HCT116 (cell line): ENCODE measurements at regions not wholly inside any gene's neighbourhood (a gene's known extent, or its start where the extent isn't known, plus 50 kb on each side); places are given as distances from the start of the nearest gene placed in this dataset.
"Not testable (repeated sequence)": the region's sequence is repeated elsewhere in the genome, so short reads cannot be mapped to it uniquely, and the experiment has no call there.

Source experiments
- ATAC-seq: fragments of 200-7000 bp; cut with Tn5 transposase; 2 replicates; pipeline ENCODE4 v1.9.1; 2020; ENCODE audit warnings: mild to moderate bottlenecking, moderate library complexity
- BruUV-seq: library from RNA; stranded (reverse); fragments of 400-500 nt; replicated peaks from 2 replicates; lab custom pipeline; 2021; lab: Mats Ljungman, UMichigan
- CTCF ChIA-PET: fragments of 300-600 bp; sonication (Branson Sonifier 250); formaldehyde crosslinking; loops from one replicate; lab custom pipeline; 2021; ENCODE audit warnings: antibody characterized with exemption; lab: Charles Lee
- POLR2A ChIA-PET: fragments of 300-600, 350-600 bp; sonication (Branson Sonifier 250); formaldehyde crosslinking; loops from one replicate; lab custom pipeline; 2021; ENCODE audit warnings: antibody characterized with exemption; lab: Charles Lee
- RAD21 ChIA-PET, 2 experiments: fragments of 300-600 bp; sonication (Branson Sonifier 250); formaldehyde crosslinking; loops; one replicate each; lab custom pipeline; 2023; ENCODE audit warnings: low total read pairs in 2 of 2; ENCODE audit not compliant: uncharacterized antibody in 2 of 2, unreplicated experiment in 2 of 2, low non-redundant PET in 1 of 2; lab: Charles Lee
- DNase-seq: peaks from one replicate; pipeline ENCODE4 v3.0.0-alpha.2; 2010; ENCODE audit warnings: low read depth, low spot score
- H2AFZ ChIP-seq: fragments of 200-600 bp; shearing (Covaris generic), sonication (generic); 2 replicates; pipeline ENCODE4 v1.6.1; 2017; ENCODE audit warnings: low read depth, mixed run types, mixed read lengths, antibody characterized with exemption, low read length; ENCODE audit not compliant: poor library complexity, severe bottlenecking
- H3K27ac ChIP-seq: 2 replicates; pipeline ENCODE4 v1.5.1; 2012; ENCODE audit warnings: low read depth, low read length
- H3K27me3 ChIP-seq: fragments of 200-600 bp; sonication (generic); 2 replicates; pipeline ENCODE4 v1.6.1; 2016; ENCODE audit warnings: mixed run types, low read length, mixed read lengths; ENCODE audit not compliant: insufficient read depth
- H3K36me3 ChIP-seq, 2 experiments: fragments of 200-500 bp in 1 of 2; fragments of 200-600 bp in 1 of 2; sonication (Bioruptor generic) in 1 of 2; sonication (generic) in 1 of 2; 2 replicates each; pipeline versions ENCODE4 v1.5.1 to v1.6.1; 2014 to 2016; ENCODE audit warnings: low read length in 2 of 2, inconsistent platforms in 1 of 2, mixed read lengths in 1 of 2, mixed run types in 1 of 2; ENCODE audit not compliant: insufficient read depth in 2 of 2, control insufficient read depth in 1 of 2
- H3K4me1 ChIP-seq, 2 experiments: fragments of 200-600 bp in 1 of 2; sonication (generic) in 1 of 2; 2 replicates each; pipeline versions ENCODE4 v1.5.1 to v1.6.1; 2012 to 2017; ENCODE audit warnings: low read length in 2 of 2, inconsistent platforms in 1 of 2, mild to moderate bottlenecking in 1 of 2, mixed read lengths in 1 of 2, mixed run types in 1 of 2, moderate library complexity in 1 of 2; ENCODE audit not compliant: insufficient read depth in 2 of 2, control insufficient read depth in 1 of 2
- H3K4me2 ChIP-seq: fragments of 200-600 bp; sonication (generic); 2 replicates; pipeline ENCODE4 v1.6.1; 2017; ENCODE audit warnings: mixed run types, low read length, mixed read lengths
- H3K4me3 ChIP-seq, 2 experiments: fragments of 200-600 bp in 1 of 2; sonication (generic) in 1 of 2; replicated peaks in 1 of 2; 2 replicates each; pipeline ENCODE4 v1.5.1; 2011 to 2016; ENCODE audit warnings: low read length in 2 of 2, control low read depth in 1 of 2, low read depth in 1 of 2, mild to moderate bottlenecking in 1 of 2, mixed read lengths in 1 of 2, mixed run types in 1 of 2
- H3K79me2 ChIP-seq: fragments of 200-600 bp; sonication (generic); 2 replicates; pipeline ENCODE4 v1.6.1; 2017; ENCODE audit warnings: mild to moderate bottlenecking, mixed run types, low read length, moderate library complexity, mixed read lengths; ENCODE audit not compliant: insufficient read depth
- H3K9ac ChIP-seq: fragments of 200-600 bp; sonication (generic); 2 replicates; pipeline ENCODE4 v1.6.1; 2016; ENCODE audit warnings: low read length, mixed read lengths
- H3K9me2 ChIP-seq: fragments of 200-600 bp; sonication (generic), shearing (Covaris generic); 2 replicates; pipeline ENCODE4 v1.6.1; 2017; ENCODE audit warnings: mixed run types, mild to moderate bottlenecking, moderate library complexity; ENCODE audit not compliant: insufficient read depth
- H3K9me3 ChIP-seq, 2 experiments: fragments of 200-500 bp in 1 of 2; fragments of 200-600 bp in 1 of 2; sonication (Bioruptor generic) in 1 of 2; sonication (generic) in 1 of 2; 2 replicates each; pipeline ENCODE4 v1.6.1; 2014 to 2017; ENCODE audit warnings: low read length in 2 of 2, mixed read lengths in 2 of 2, inconsistent platforms in 1 of 2, low read depth in 1 of 2, mild to moderate bottlenecking in 1 of 2, mixed run types in 1 of 2, moderate library complexity in 1 of 2; ENCODE audit not compliant: control insufficient read depth in 1 of 2, insufficient read depth in 1 of 2
- H4K20me1 ChIP-seq: fragments of 200-600 bp; sonication (generic), shearing (Covaris generic); 2 replicates; pipeline ENCODE4 v1.6.1; 2017; ENCODE audit warnings: mixed run types, mild to moderate bottlenecking, moderate library complexity; ENCODE audit not compliant: insufficient read depth
- CBX3 ChIP-seq: IDR thresholded peaks from 2 replicates; pipeline ENCODE4 v1.6.1; 2012; ENCODE audit warnings: low read depth
- FOSL1 ChIP-seq: IDR thresholded peaks from 2 replicates; pipeline ENCODE4 v1.6.1; 2012; ENCODE audit warnings: low read depth
- JUND ChIP-seq: IDR thresholded peaks from 2 replicates; pipeline ENCODE4 v1.6.1; 2012
- POLR2AphosphoS5 ChIP-seq: IDR thresholded peaks from 2 replicates; pipeline ENCODE4 v1.6.1; 2011; ENCODE audit warnings: mild to moderate bottlenecking, low read depth, low read length, moderate library complexity
- SP1 ChIP-seq: IDR thresholded peaks from 2 replicates; pipeline ENCODE4 v1.6.1; 2012; ENCODE audit warnings: low read depth
- intact Hi-C: fragments of 100-400 bp; cut with micrococcal nuclease; formaldehyde crosslinking; loops from 2 replicates; pipeline ENCODE4 v1.10.0; 2022

DNA sequence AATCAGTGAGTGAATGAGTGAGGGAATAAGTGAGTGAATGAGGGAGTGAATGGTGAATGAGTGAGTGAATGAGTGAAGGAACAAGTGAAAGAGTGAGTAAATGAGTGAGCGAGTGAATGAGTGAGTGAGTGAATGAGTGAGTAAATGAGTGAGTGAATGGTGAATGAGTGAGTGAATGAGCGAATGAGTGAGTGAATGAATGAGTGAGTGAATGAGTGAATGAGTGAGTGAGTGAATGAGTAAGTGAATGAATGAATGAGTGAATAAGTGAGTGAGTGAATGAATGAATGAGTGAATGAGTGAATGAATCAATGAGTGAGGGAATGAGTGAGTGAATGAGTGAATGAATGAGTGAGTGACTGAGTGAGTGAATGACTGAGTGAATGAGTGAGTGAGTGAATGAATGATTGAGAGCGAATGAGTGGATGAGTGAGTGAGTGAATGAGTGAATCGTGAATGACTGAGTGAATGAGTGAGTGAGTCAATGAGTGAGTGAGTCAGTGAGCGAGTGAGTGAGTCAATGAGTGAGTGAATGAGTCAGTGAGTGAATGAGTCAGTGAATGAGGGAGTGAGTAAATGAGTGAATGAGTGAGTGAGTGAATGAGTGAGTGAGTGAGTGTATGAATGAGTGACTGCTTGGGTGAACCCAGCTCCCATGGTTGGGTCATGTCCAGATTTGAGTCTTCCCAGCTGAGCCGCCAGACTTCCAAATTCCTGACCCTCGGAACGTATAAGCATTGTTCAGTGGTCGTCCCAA is 133.0 kb downstream of the NPIPB11 start:
- peaks cover 4 to 39% of the 10 kb centered on the region in 2 experiments; a peak in 3 of 4 replicates for H3K4me1 ChIP-seq
- POLR2A ChIA-PET, H3K9ac ChIP-seq, H3K27ac ChIP-seq, H3K9me2 ChIP-seq, H3K9me3 ChIP-seq, RAD21 ChIA-PET, H3K27me3 ChIP-seq, BruUV-seq, CTCF ChIA-PET, H3K79me2 ChIP-seq, H4K20me1 ChIP-seq, H2AFZ ChIP-seq, intact Hi-C loops, H3K4me3 ChIP-seq, H3K36me3 ChIP-seq: not testable (repeated sequence)
- H3K4me2 ChIP-seq, result peak overlapping the region; percentile 55; the same call in 1 of the 2 replicates
- DNase-seq (peak; percentile 38), ATAC-seq (0 out of 2 replicates have a peak, but pooled peaks have one; percentile 2)
- TF ChIP-seq SP1 (0 out of 2 replicates have a peak, but pooled peaks have one; percentile 24), JUND (peak; percentile 66), FOSL1 (peak; percentile 80), CBX3 (peak; percentile 31)

DNA sequence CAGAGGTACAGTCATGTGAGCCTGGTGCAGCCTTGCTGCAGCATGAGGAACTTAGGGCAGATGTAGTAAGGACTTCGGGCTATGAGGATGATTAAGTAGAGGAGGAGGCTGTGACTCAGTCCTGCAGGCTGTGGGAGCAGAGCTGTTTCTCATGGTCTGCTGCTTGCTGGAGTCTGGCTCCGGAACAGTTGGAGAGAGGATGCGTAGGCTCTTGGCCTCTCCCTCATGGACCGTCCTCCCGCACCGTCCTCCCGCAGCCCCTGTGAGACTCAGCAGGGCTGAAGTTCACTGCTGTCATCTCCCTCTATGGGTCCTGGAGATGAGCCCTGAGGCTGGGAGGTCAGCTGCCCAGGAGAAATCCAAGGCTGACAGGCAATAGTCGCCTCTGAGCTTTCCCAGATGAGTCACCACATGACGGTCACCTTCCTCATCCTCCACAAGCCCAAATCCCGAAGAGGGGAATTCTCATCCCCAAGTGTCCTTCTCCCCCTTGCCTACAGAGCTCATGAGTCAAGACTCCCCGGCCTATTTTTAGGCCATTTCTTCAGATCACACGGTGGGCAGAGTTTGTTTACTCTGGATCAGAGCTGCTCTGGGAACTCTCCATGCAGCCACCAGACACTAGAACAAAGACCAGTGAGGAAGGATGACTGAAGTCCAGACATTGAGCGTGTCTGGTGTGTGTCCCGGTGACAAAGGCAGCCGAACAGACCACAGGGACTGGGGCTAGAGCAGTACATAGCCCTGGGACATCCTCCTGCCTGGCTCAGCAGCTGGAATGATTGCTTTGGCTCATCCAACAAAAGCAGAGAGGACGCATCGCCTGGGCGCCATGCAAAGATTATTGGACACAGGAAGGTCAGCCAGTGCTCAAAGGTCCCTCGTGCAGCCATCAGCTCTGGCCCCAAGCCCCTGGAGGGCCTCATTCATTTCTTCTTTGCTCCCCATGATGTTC is 134.5 kb downstream of the NPIPB11 start:
- DNase-seq, H3K79me2 ChIP-seq, CTCF ChIA-PET, H3K9ac ChIP-seq, intact Hi-C loops, POLR2A ChIA-PET, BruUV-seq, H3K9me2 ChIP-seq, H2AFZ ChIP-seq, H3K36me3 ChIP-seq, H3K27ac ChIP-seq, RAD21 ChIA-PET, H3K27me3 ChIP-seq, H4K20me1 ChIP-seq, H3K9me3 ChIP-seq: not testable (repeated sequence)
- Histone ChIP-seq H3K4me1 (peaks cover 9 to 54% of the 10 kb centered on the region in 2 experiments), H3K4me3 (peak overlapping the region in 1 of 2 experiments; percentile 13; a peak in 1 of 4 replicates), H3K4me2 (peak overlapping the region; percentile 55)
- ATAC-seq, result peak; percentile 36
- TF ChIP-seq JUND (0 out of 2 replicates have a peak, but pooled peaks have one; percentile 41), POLR2AphosphoS5 (0 out of 2 replicates have a peak, but pooled peaks have one; percentile 26), FOSL1 (peak; percentile 62; the same call in 1 of the 2 replicates)
- TF ChIP-seq, all 23 proteins: peak for 3; not testable (repeated sequence) for 20

DNA sequence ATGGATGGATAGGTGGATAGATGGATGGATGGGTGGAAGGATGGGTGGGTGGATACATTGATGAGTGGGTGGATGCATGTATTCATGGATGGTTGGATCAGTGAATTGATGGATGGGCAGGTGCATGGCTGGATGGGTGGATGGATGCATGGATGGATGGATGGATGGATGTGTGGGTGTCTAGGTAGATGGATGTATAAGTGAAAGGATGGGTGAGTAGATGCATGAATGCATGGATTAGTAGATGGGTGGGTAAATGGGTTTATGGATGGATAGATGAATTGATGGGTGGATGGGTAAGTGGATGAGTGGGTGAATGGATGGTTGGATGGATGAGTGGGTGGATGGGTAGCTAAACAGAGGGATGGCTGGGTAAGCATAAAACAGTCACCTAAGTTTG is 135.6 kb downstream of the NPIPB11 start:
- DNase-seq, H2AFZ ChIP-seq, H3K27ac ChIP-seq, H4K20me1 ChIP-seq, POLR2A ChIA-PET, H3K79me2 ChIP-seq, H3K9me2 ChIP-seq, intact Hi-C loops, H3K9me3 ChIP-seq, H3K27me3 ChIP-seq, ATAC-seq, RAD21 ChIA-PET, BruUV-seq, H3K4me3 ChIP-seq, H3K9ac ChIP-seq, H3K36me3 ChIP-seq, CTCF ChIA-PET: not testable (repeated sequence)
- H3K4me1 ChIP-seq, result peaks cover 13 to 60% of the 10 kb centered on the region in 2 experiments
- peak overlapping the region; percentile 55; the same call in 1 of the 2 replicates for H3K4me2 ChIP-seq
